K562 (cell line): ENCODE measurements at regions not wholly inside any gene's neighbourhood (a gene's known extent, or its start where the extent isn't known, plus 50 kb on each side); places are given as distances from the start of the nearest gene placed in this dataset.

ENCODE experiments used
- ARHGAP35 ChIP-seq: fragments of 450-650 bp; IDR thresholded peaks from 2 replicates; pipeline ENCODE4 v1.6.1; 2018; ENCODE audit not compliant: partially characterized antibody
- CTCF ChIP-seq, 3 experiments: IDR thresholded peaks in 2 of 3; conservative IDR thresholded peaks in 1 of 3; 2 replicates each; pipeline ENCODE4 v1.5.1; 2011 to 2012; ENCODE audit warnings: low read length in 3 of 3, mild to moderate bottlenecking in 3 of 3, control low read depth in 2 of 3, improper control_type of control experiment in 1 of 3, inconsistent platforms in 1 of 3, low read depth in 1 of 3, mixed read lengths in 1 of 3, moderate library complexity in 1 of 3; ENCODE audit not compliant: insufficient read depth in 2 of 3
- DNMT1 ChIP-seq: fragments of 450-650 bp; IDR thresholded peaks from 2 replicates; pipeline ENCODE4 v1.6.1; 2016; ENCODE audit warnings: antibody characterized with exemption, mild to moderate bottlenecking
- EGR1 ChIP-seq: fragments of 450-650 bp; conservative IDR thresholded peaks from 2 replicates; pipeline ENCODE4 v1.6.1; 2017; ENCODE audit warnings: mild to moderate bottlenecking
- FOXP4 ChIP-seq: sonication (generic); formaldehyde crosslinking; IDR thresholded peaks from 2 replicates; pipeline ENCODE4 v1.8.0; 2022; ENCODE audit warnings: mild to moderate bottlenecking, missing genetic modification reagents, borderline replicate concordance
- GATAD2B ChIP-seq: fragments of 450-650 bp; IDR thresholded peaks from 2 replicates; pipeline ENCODE4 v1.6.1; 2017; ENCODE audit warnings: mild to moderate bottlenecking, borderline replicate concordance
- HOMEZ ChIP-seq: fragments of 250-450 bp; sonication (Bioruptor Pico); IDR thresholded peaks from 2 replicates; pipeline ENCODE4 v1.4.0; 2020; ENCODE audit warnings: mild to moderate bottlenecking, moderate library complexity
- JUN ChIP-seq, 2 experiments: sonication (generic) in 1 of 2; formaldehyde crosslinking in 1 of 2; IDR thresholded peaks; 2 replicates each; pipeline versions ENCODE4 v1.6.1 to v1.8.0; 2012 to 2022; ENCODE audit warnings: borderline replicate concordance in 2 of 2, mild to moderate bottlenecking in 2 of 2, improper control_type of control experiment in 1 of 2, low read depth in 1 of 2, low read length in 1 of 2, missing genetic modification reagents in 1 of 2
- MAX ChIP-seq: sonication (generic); formaldehyde crosslinking; IDR thresholded peaks from 2 replicates; pipeline ENCODE4 v1.9.0; 2022; ENCODE audit warnings: mild to moderate bottlenecking, missing genetic modification reagents
- ZBTB17 ChIP-seq: fragments of 450-650 bp; formaldehyde crosslinking; IDR thresholded peaks from 2 replicates; pipeline ENCODE4 v1.4.0; 2020; ENCODE audit warnings: mild to moderate bottlenecking

- no peak for TF ChIP-seq GATAD2B
- TF ChIP-seq HOMEZ (CRISPR knock-in tag): no peak
- TF ChIP-seq CTCF (IDR thresholded peaks at IDR 0.05 in 2 of 3, conservative IDR thresholded peaks at IDR 0.05 in 1 of 3; ENCODE audit: insufficient read depth in 2 of 3, low read depth in 1 of 3, low read length in 3 of 3): no peak
- TF ChIP-seq ZBTB17: no peak
- no peak for TF ChIP-seq EGR1
- no peak for TF ChIP-seq DNMT1
- no peak for TF ChIP-seq MAX (CRISPR knock-in tag)
- no peak for TF ChIP-seq ARHGAP35
- no peak for TF ChIP-seq JUN (IDR thresholded peaks at IDR 0.05; ENCODE audit: borderline replicate concordance, low read depth, low read length)
- no peak for TF ChIP-seq JUN (CRISPR knock-in tag; IDR thresholded peaks at IDR 0.05; ENCODE audit: borderline replicate concordance)
- no peak for TF ChIP-seq FOXP4 (CRISPR knock-in tag)
Observed at GRCh38 chr6:101326411-101326810, 67.1 kb upstream of the GRIK2 start.
